GM19351 (cell line): ENCODE measurements at regions not wholly inside any gene's neighbourhood (a gene's known extent, or its start where the extent isn't known, plus 50 kb on each side); places are given as distances from the start of the nearest gene placed in this dataset.

ENCODE experiments used
- ATAC-seq: cut with Tn5 transposase; IDR thresholded peaks from one replicate; pipeline ENCODE4 v1.9.1; 2021; ENCODE audit warnings: mild to moderate bottlenecking, moderate library complexity; ENCODE audit not compliant: unreplicated experiment

GRCh38 chr2:118738524-118739308 is 108.7 kb downstream of the EN1 start:
- no peak for ATAC-seq

- no peak for ATAC-seq
Observed at GRCh38 chr2:118738106-118738505, 109.3 kb downstream of the EN1 start.

- no peak for ATAC-seq
Observed at GRCh38 chr2:118737684-118738083, 109.8 kb downstream of the EN1 start.

GRCh38 chr2:118732432-118732831 is 115.0 kb downstream of the EN1 start:
- ATAC-seq = no peak

- no peak for ATAC-seq
Observed at GRCh38 chr2:118731413-118731812, 116.0 kb downstream of the EN1 start.

GRCh38 chr2:118730405-118730804 is 117.0 kb downstream of the EN1 start:
- no peak for ATAC-seq

- ATAC-seq = no peak
Observed at GRCh38 chr2:118729760-118730159, 117.7 kb downstream of the EN1 start.

- ATAC-seq = no peak
Observed at GRCh38 chr2:118728984-118729383, 118.5 kb downstream of the EN1 start.

GRCh38 chr2:118726821-118727220 is 120.6 kb downstream of the EN1 start:
- ATAC-seq = no peak

GRCh38 chr2:118723394-118723793 is 124.1 kb downstream of the EN1 start:
- no peak for ATAC-seq

- no peak for ATAC-seq
Observed at GRCh38 chr2:118722976-118723375, 124.5 kb downstream of the EN1 start.

- no peak for ATAC-seq
Observed at GRCh38 chr2:118721817-118722551, 125.5 kb downstream of the EN1 start.

GRCh38 chr2:118720866-118721265 is 126.6 kb downstream of the EN1 start:
- ATAC-seq = no peak

- no peak for ATAC-seq
Observed at GRCh38 chr2:118718921-118719320, 128.5 kb downstream of the EN1 start.

GRCh38 chr2:118716102-118716501 is 131.3 kb downstream of the EN1 start:
- ATAC-seq = no peak

GRCh38 chr2:118714118-118714517 is 133.3 kb downstream of the EN1 start:
- ATAC-seq = no peak

GRCh38 chr2:118711603-118712002 is 135.8 kb downstream of the EN1 start:
- ATAC-seq = no peak

- no peak for ATAC-seq
Observed at GRCh38 chr2:118710481-118710880, 137.0 kb downstream of the EN1 start.

- ATAC-seq = no peak
Observed at GRCh38 chr2:118709786-118710185, 137.7 kb downstream of the EN1 start.

GRCh38 chr2:118706844-118707243 is 140.6 kb downstream of the EN1 start:
- ATAC-seq = no peak

- no peak for ATAC-seq
Observed at GRCh38 chr2:118706371-118706770, 141.1 kb downstream of the EN1 start.

- no peak for ATAC-seq
Observed at GRCh38 chr2:118705032-118705431, 142.4 kb downstream of the EN1 start.
